ENCODE measurements at regions not wholly inside any gene's neighbourhood (a gene's known extent, or its start where the extent isn't known, plus 50 kb on each side); places are given as distances from the start of the nearest gene placed in this dataset.

GRCh38 chr15:37165395-37165794 lies 65.0 kb upstream of the MEIS2 start:
- DNase-seq (no peak), ATAC-seq (replicated peaks) (no peak)
- Mint-ChIP-seq H3K4me1 (ENCODE audit: low read depth in 2 of 2) (no peaks in the 10 kb centered on the region), H3K27me3 (no peaks in the 10 kb centered on the region), H3K4me3 (no peak overlapping the region), H3K36me3 (ENCODE audit: insufficient read depth) (no peaks in the 10 kb centered on the region), H3K27ac (no peak overlapping the region), H3K9me3 (no peaks in the 10 kb centered on the region)

DNA sequence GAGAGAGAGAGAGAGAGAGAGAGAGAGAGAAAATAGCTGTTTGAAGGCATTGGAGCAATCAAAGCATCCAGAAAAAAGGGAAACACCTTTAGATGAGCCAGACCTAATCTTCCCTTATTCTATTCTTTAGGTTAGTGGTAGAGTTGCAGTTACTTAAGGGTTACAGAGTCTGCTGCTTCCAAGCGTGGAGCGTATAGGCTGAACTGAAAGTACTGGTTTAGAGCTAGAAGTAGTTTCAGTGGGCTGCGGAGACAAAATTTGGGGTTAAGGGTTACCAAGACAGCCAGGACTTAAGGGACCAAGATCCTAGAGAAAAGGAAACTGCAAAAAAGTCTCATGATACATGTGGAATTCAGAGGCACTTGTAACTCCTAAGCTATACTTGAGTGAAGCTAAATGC lies 66.1 kb upstream of the MEIS2 start:
- DNase-seq (no peak), ATAC-seq (replicated peaks) (no peak)
- no peaks in the 10 kb centered on the region for H3K27me3 Mint-ChIP-seq
- H3K9me3 Mint-ChIP-seq, result no peaks in the 10 kb centered on the region
- no peaks in the 10 kb centered on the region for H3K36me3 Mint-ChIP-seq (ENCODE audit: insufficient read depth)
- no peaks in the 10 kb centered on the region for H3K4me1 Mint-ChIP-seq (ENCODE audit: low read depth in 2 of 2)
- H3K27ac Mint-ChIP-seq, result no peak overlapping the region
- H3K4me3 Mint-ChIP-seq, result no peak overlapping the region

- no peaks in the 10 kb centered on the region for H3K36me3 Mint-ChIP-seq (ENCODE audit: insufficient read depth)
- peaks cover 2 to 6% of the 10 kb centered on the region in 2 donors for H3K9me3 Mint-ChIP-seq
- DNase-seq (no peak), ATAC-seq (replicated peaks) (no peak)
- no peak overlapping the region for H3K27ac Mint-ChIP-seq
- no peaks in the 10 kb centered on the region for H3K4me1 Mint-ChIP-seq (ENCODE audit: low read depth in 2 of 2)
- no peak overlapping the region for H3K4me3 Mint-ChIP-seq
- no peaks in the 10 kb centered on the region for H3K27me3 Mint-ChIP-seq
These were observed 81.0 kb upstream of the MEIS2 start for GRCh38 chr15:37181339-37181738.

DNA sequence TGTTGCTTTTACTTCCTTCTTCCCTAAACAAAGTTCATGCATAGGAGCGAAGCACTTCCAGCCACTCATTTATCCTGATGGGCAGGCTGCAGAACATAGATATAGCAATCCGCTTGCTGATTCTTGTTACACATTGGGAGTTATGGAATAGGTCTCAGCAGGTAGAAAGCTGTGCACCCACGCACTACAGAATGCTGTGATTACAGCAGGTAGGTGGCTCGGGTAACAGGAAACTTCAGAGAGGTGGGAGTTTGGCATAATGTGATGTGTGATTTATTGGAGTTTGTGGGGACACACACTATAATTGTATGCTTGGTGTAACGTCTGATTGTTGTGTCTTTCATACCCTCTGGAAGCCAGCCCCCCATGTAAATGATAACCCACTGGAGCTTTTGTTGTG lies 99.2 kb upstream of the MEIS2 start:
- no peak for DNase-seq
- Mint-ChIP-seq H3K4me1 (ENCODE audit: low read depth in 2 of 2) (no peaks in the 10 kb centered on the region), H3K36me3 (ENCODE audit: insufficient read depth) (no peaks in the 10 kb centered on the region), H3K27me3 (no peaks in the 10 kb centered on the region), H3K27ac (no peak overlapping the region), H3K4me3 (no peak overlapping the region), H3K9me3 (peaks cover 0 to under 1% of the 10 kb centered on the region in 2 donors)
- no peak for ATAC-seq (replicated peaks)

DNA sequence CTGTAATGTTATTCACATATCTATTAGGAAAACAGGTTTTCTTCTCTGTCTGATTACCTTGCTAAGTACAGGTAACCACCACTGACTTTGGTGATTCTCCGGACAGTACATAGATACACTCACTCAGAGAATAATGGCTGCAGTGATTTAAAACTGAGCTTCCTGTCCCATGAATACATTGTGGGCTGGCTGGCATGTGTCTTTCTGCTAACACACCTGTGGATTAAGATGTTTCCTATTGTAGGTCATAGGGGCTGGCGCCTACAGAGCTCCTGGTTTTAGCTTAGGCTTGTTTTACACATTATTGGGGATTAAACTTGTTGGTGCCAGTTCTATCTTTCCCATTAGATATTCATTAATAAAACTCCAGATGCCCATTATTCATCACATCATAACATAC lies 102.7 kb upstream of the MEIS2 start:
- H3K27ac Mint-ChIP-seq, result no peak overlapping the region
- H3K9me3 Mint-ChIP-seq, result no peaks in the 10 kb centered on the region
- no peak for ATAC-seq (replicated peaks)
- no peaks in the 10 kb centered on the region for H3K36me3 Mint-ChIP-seq (ENCODE audit: insufficient read depth)
- no peaks in the 10 kb centered on the region for H3K27me3 Mint-ChIP-seq
- H3K4me1 Mint-ChIP-seq (ENCODE audit: low read depth in 2 of 2), result no peaks in the 10 kb centered on the region
- no peak for DNase-seq
- no peak overlapping the region for H3K4me3 Mint-ChIP-seq

- no peak overlapping the region for H3K27ac Mint-ChIP-seq
- H3K4me1 Mint-ChIP-seq (ENCODE audit: low read depth in 2 of 2), result no peaks in the 10 kb centered on the region
- H3K9me3 Mint-ChIP-seq, result no peaks in the 10 kb centered on the region
- H3K4me3 Mint-ChIP-seq, result no peak overlapping the region
- no peak for DNase-seq
- H3K36me3 Mint-ChIP-seq (ENCODE audit: insufficient read depth), result no peaks in the 10 kb centered on the region
- ATAC-seq (replicated peaks), result no peak
- no peaks in the 10 kb centered on the region for H3K27me3 Mint-ChIP-seq
These were observed 104.3 kb upstream of the MEIS2 start for GRCh38 chr15:37204692-37205091.

DNA sequence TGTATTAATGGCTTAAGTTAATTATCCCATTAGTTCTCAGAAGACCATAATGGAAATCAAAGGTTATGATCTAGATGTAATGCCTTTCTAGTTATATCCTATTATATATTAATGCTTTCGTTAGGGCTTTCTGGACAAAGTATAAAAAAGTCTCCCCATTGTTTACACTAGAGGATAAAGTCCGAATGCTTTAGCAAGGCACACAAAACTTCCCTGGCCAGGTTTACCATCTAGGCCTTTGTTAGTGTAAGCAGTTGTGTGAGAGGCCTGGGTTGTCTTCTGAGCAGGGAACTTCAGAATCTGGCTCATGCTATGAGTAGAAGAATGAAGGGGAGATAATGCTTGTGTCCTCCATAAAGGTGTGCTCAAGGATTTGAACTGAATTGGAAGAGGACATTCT lies 106.3 kb upstream of the MEIS2 start:
- no peak overlapping the region for H3K4me3 Mint-ChIP-seq
- H3K27ac Mint-ChIP-seq, result no peak overlapping the region
- ATAC-seq (replicated peaks) (no peak), DNase-seq (no peak)
- H3K9me3 Mint-ChIP-seq, result peaks cover 2 to 6% of the 10 kb centered on the region in 2 donors
- no peaks in the 10 kb centered on the region for H3K4me1 Mint-ChIP-seq (ENCODE audit: low read depth in 2 of 2)
- H3K27me3 Mint-ChIP-seq, result no peaks in the 10 kb centered on the region
- no peaks in the 10 kb centered on the region for H3K36me3 Mint-ChIP-seq (ENCODE audit: insufficient read depth)

GRCh38 chr15:37208146-37209040 lies 108.0 kb upstream of the MEIS2 start:
- Mint-ChIP-seq H3K27me3 (no peaks in the 10 kb centered on the region), H3K27ac (no peak overlapping the region), H3K36me3 (ENCODE audit: insufficient read depth) (no peaks in the 10 kb centered on the region), H3K4me3 (no peak overlapping the region), H3K9me3 (peaks cover 4 to 20% of the 10 kb centered on the region in 2 donors), H3K4me1 (ENCODE audit: low read depth in 2 of 2) (no peaks in the 10 kb centered on the region)
- ATAC-seq (replicated peaks) (no peak), DNase-seq (no peak)

GRCh38 chr15:37209041-37209363 lies 108.7 kb upstream of the MEIS2 start:
- no peak for ATAC-seq (replicated peaks)
- Mint-ChIP-seq H3K4me3 (no peak overlapping the region), H3K27me3 (no peaks in the 10 kb centered on the region), H3K27ac (no peak overlapping the region), H3K4me1 (ENCODE audit: low read depth in 2 of 2) (no peaks in the 10 kb centered on the region), H3K9me3 (peaks cover 5 to 26% of the 10 kb centered on the region in 2 donors), H3K36me3 (ENCODE audit: insufficient read depth) (no peaks in the 10 kb centered on the region)
- no peak for DNase-seq

DNA sequence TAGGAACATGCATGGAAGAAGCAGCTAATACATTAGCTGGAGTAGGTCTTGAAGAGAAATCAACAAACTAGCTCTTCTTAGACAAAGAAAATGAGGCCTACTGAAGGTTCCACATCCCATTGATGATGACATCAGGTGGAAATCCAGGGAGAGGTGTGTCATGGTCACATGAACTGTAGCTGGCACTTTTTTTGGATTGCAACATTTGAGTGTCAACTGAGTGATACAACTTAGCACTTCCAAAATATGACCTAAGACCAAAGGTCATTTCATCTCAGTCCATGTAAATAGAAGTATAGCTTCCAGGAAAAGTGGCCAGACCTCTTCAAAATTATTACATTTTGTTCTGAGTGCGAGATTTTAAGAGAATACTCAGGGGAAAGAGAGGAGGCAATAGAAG lies 117.2 kb upstream of the MEIS2 start:
- Mint-ChIP-seq H3K9me3 (peaks cover 6 to 16% of the 10 kb centered on the region in 2 donors), H3K27me3 (no peaks in the 10 kb centered on the region), H3K4me1 (ENCODE audit: low read depth in 2 of 2) (no peaks in the 10 kb centered on the region), H3K36me3 (ENCODE audit: insufficient read depth) (no peaks in the 10 kb centered on the region), H3K4me3 (no peak overlapping the region), H3K27ac (no peak overlapping the region)
- no peak for ATAC-seq (replicated peaks)
- no peak for DNase-seq

DNA sequence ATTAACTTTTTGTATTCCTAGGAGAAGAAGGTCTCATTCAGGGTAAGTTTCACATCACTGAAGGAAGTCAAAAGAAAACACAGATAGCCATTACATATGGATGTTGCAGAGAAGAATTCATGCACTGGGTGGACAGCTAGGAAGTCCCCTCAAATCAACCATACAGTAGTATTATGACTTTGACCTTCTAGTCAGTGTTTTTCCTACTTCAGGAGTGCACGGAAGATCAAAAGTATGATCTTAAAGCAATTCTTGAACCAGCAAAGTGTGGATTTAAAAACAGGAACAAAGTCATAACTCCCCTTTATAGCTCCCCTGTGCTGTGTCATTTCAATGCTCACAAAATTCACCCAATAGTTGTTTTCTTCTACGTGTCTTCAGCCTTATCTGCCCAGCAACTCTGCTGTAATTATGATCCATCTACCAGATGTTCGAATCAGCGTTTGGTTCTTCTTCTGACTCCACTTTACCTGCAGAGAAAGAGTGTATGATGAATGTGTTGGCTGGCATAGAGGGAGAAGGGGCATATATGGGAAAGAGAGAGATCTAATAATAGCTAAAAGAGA lies 118.1 kb upstream of the MEIS2 start:
- no peak overlapping the region for H3K4me3 Mint-ChIP-seq
- no peaks in the 10 kb centered on the region for H3K36me3 Mint-ChIP-seq (ENCODE audit: insufficient read depth)
- ATAC-seq (replicated peaks), result no peak

GRCh38 chr15:37219211-37219701 lies 118.9 kb upstream of the MEIS2 start:
- no peak for ATAC-seq (replicated peaks)
- Mint-ChIP-seq H3K4me3 (no peak overlapping the region), H3K27ac (no peak overlapping the region), H3K9me3 (peaks cover 0 to 2% of the 10 kb centered on the region in 2 donors), H3K27me3 (no peaks in the 10 kb centered on the region), H3K4me1 (ENCODE audit: low read depth in 2 of 2) (no peaks in the 10 kb centered on the region), H3K36me3 (ENCODE audit: insufficient read depth) (no peaks in the 10 kb centered on the region)
- DNase-seq, result no peak

More for the DNA sequence above, 118.1 kb upstream of the MEIS2 start:
- no peaks in the 10 kb centered on the region for H3K4me1 Mint-ChIP-seq (ENCODE audit: low read depth in 2 of 2)
- no peak overlapping the region for H3K27ac Mint-ChIP-seq
- peaks cover 4 to 8% of the 10 kb centered on the region in 2 donors for H3K9me3 Mint-ChIP-seq
- no peaks in the 10 kb centered on the region for H3K27me3 Mint-ChIP-seq
- DNase-seq, result no peak

DNA sequence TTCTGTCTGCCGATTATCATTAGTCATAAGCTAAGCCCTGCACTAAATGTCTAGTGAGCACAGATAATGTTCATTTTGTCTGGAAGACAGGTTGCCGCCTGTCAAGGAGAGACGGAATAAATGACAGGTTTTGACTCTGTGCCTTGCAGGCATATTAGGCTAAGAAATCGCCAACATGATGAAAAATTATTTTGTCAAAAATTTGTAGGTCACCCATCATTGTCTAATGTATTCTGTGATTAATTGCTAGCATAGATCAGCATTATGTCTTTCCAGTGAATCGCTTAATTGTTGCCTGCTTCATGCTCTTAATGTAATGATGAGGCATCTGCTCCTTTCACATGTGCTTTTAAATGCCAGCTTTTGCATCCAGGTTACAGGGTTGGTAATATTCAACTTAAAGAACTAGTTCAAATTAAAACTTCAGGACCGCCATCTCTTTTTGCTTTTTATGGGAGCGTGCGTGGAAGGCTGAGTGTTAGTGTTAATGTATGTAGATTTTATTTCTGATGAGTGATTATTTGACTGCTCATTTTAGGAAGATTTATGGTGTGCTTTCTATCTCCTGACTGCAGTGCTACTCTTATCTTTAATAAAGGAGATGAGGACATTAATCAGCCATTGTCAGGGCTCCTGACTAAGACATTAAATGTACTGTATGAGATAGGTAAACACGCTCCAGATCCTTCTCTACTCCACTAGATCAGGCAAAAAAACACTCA lies 120.8 kb upstream of the MEIS2 start:
- no peak overlapping the region for H3K4me3 Mint-ChIP-seq

More for the DNA sequence above, 120.8 kb upstream of the MEIS2 start:
- Mint-ChIP-seq H3K27ac (no peak overlapping the region), H3K27me3 (peaks cover 0 to 4% of the 10 kb centered on the region in 2 donors), H3K36me3 (ENCODE audit: insufficient read depth) (no peaks in the 10 kb centered on the region), H3K9me3 (peaks cover 4 to 6% of the 10 kb centered on the region in 2 donors), H3K4me1 (ENCODE audit: low read depth in 2 of 2) (no peaks in the 10 kb centered on the region)
- ATAC-seq (replicated peaks), result no peak
- DNase-seq, result no peak

Data from effector memory CD8-positive, alpha-beta T cell (primary cell).